ENCODE measurements at regions not wholly inside any gene's neighbourhood (a gene's known extent, or its start where the extent isn't known, plus 50 kb on each side); places are given as distances from the start of the nearest gene placed in this dataset.

DNA sequence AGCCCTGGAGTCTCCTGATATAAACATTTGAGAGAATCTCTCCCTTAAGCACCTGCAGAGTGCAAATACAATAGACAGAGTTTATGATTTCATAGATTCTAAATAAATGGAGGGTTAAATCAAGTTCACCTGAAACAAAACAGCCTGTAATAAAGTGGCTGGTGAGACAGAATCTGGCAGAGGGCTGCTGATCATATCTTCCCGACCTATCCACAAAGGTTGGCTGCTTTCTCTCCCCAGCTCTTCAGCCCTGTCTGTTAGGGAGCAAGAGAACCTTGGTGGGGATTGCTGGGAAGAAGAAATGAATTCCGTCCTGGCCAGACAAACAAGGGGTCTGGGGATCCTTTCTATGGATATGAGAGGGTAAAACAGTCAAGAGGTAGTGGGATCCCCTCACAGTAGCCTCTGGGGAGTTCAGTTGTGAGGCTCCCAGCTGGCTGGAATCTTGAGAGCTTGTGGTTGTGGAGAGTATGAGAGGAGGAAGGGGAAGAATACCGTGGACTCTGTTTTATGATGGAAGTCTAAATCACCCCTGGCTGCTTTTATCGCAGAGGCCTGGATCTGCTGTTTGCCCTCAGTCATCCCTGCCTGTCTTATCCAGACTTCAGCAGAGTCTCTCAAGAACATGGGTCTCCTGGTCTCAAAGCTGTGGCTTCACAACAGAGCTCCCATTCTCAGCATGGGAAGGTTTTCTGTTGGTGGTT lies 451.3 kb downstream of the NTRK3 start:
- TF ChIP-seq, protein P1, sequence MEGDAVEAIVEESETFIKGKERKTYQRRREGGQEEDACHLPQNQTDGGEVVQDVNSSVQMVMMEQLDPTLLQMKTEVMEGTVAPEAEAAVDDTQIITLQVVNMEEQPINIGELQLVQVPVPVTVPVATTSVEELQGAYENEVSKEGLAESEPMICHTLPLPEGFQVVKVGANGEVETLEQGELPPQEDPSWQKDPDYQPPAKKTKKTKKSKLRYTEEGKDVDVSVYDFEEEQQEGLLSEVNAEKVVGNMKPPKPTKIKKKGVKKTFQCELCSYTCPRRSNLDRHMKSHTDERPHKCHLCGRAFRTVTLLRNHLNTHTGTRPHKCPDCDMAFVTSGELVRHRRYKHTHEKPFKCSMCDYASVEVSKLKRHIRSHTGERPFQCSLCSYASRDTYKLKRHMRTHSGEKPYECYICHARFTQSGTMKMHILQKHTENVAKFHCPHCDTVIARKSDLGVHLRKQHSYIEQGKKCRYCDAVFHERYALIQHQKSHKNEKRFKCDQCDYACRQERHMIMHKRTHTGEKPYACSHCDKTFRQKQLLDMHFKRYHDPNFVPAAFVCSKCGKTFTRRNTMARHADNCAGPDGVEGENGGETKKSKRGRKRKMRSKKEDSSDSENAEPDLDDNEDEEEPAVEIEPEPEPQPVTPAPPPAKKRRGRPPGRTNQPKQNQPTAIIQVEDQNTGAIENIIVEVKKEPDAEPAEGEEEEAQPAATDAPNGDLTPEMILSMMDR (IDR thresholded peaks at IDR 0.05), result no peak
- no peak for TF ChIP-seq POLR2A (IDR thresholded peaks at IDR 0.05)
- intact Hi-C loops (cut with DNase I), result no loop called here
- whole genome bisulfite sequencing, 4 donors, result 61 to 78% (median 67%) methylated on average over 4 of the region's 4 CpGs
- Histone ChIP-seq H3K4me3 (no peak overlapping the region), H3K27me3 (no peaks in the 10 kb centered on the region), H3K9me3 (replicated peaks in 1 of 3) (no peaks in the 10 kb centered on the region), H3K27ac (no peak overlapping the region), H3K36me3 (replicated peaks in 1 of 2) (no peaks in the 10 kb centered on the region), H3K4me1 (replicated peaks in 1 of 2) (no peaks in the 10 kb centered on the region)
- no peak for DNase-seq

DNA sequence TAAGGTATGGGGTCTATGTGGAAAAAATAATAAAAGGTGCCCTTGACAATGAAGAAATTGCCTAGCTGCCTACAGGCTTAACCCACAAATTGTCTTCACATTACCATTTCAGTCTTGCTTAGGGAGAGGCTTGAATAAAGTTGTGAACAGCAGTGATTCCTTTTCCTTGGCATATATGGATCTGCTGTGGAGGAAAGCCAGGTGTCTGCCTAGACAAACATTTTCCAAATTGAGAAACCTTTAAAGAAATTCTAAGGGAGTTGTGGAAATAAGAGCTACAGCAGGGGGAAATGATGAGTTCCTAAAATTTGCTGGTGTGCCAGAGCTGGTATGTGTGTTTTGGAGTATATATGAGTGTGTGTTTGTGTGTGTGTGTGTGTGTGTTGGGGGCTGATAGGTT lies 452.1 kb downstream of the NTRK3 start:
- H3K27me3 ChIP-seq, result no peaks in the 10 kb centered on the region
- no peaks in the 10 kb centered on the region for H3K4me1 ChIP-seq (replicated peaks in 1 of 2)
- no peak overlapping the region for H3K4me3 ChIP-seq
- no peaks in the 10 kb centered on the region for H3K9me3 ChIP-seq (replicated peaks in 1 of 3)
- intact Hi-C loops (cut with DNase I), result no loop called here
- TF ChIP-seq, protein P1 (IDR thresholded peaks at IDR 0.05), result no peak
- TF ChIP-seq POLR2A (IDR thresholded peaks at IDR 0.05), result no peak
- no peak for DNase-seq
- H3K36me3 ChIP-seq (replicated peaks in 1 of 2), result no peaks in the 10 kb centered on the region
- H3K27ac ChIP-seq, result no peak overlapping the region

DNA sequence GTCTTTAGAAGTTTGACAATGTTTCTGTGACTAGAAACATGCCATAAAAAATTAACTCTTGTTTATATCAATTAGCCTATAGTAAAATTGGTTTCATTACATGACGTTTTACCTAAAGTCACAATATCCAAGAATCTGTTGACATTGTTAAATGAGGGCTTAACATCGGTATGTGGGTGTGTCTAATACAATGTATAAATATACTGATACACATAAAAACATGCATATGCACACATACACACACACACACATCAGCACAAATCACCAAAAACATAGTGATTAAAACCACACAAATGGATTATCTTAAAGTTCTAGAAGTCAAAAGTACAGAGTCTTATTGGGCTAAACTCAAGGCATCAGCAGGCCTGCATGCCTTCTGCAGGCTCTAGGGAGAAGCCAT lies 456.7 kb downstream of the NTRK3 start:
- intact Hi-C loops (cut with DNase I), result no loop called here
- TF ChIP-seq, protein P1 (IDR thresholded peaks at IDR 0.05), result no peak
- TF ChIP-seq POLR2A (IDR thresholded peaks at IDR 0.05), result no peak
- 35 to 79% (median 48%) methylated on average over 2 of the region's 2 CpGs for WGBS, 4 donors

DNA sequence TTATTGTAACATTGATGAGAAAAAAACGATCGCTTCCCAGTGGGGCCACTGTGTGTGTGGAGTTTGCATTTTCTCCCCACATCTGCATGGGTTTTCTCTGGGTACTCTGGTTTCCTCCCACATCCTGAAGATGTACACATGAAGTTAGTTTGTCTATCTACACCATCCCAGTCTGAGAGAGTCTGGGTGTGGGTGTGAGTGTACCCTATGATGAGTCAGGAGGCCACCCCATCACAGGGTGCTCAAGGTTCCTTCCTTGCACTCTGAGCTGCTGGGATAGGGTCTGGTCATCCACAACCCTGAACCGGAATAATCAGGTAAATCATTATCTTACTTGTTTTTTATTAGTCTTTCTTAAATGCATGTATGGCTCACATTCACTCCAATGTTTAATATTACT lies 457.1 kb downstream of the NTRK3 start:
- WGBS, 4 donors, result 63 to 90% (median 81%) methylated on average over 3 of the region's 3 CpGs
- H3K9me3 ChIP-seq (replicated peaks in 1 of 3), result no peaks in the 10 kb centered on the region
- TF ChIP-seq, protein P1 (IDR thresholded peaks at IDR 0.05), result no peak
- TF ChIP-seq POLR2A (IDR thresholded peaks at IDR 0.05), result no peak
- DNase-seq, result no peak
- H3K27me3 ChIP-seq, result no peaks in the 10 kb centered on the region
- intact Hi-C loops (cut with DNase I), result no loop called here
- no peak overlapping the region for H3K27ac ChIP-seq
- no peaks in the 10 kb centered on the region for H3K4me1 ChIP-seq (replicated peaks in 1 of 2)
- H3K36me3 ChIP-seq (replicated peaks in 1 of 2), result no peaks in the 10 kb centered on the region
- H3K4me3 ChIP-seq, result no peak overlapping the region

More for the DNA sequence above, 456.7 kb downstream of the NTRK3 start:
- Histone ChIP-seq H3K9me3 (replicated peaks in 1 of 3) (no peaks in the 10 kb centered on the region), H3K27ac (no peak overlapping the region), H3K4me3 (no peak overlapping the region), H3K27me3 (no peaks in the 10 kb centered on the region), H3K4me1 (replicated peaks in 1 of 2) (no peaks in the 10 kb centered on the region), H3K36me3 (replicated peaks in 1 of 2) (no peaks in the 10 kb centered on the region)
- no peak for DNase-seq
